SU-DHL-6 (cell line): ENCODE measurements at regions not wholly inside any gene's neighbourhood (a gene's known extent, or its start where the extent isn't known, plus 50 kb on each side); places are given as distances from the start of the nearest gene placed in this dataset.

Experiments used
- H2AFZ ChIP-seq: fragments of 200-600 bp; sonication (generic); 2 replicates; pipeline ENCODE4 v1.6.1; 2014; ENCODE audit warnings: low read depth, mild to moderate bottlenecking, moderate library complexity, mixed read lengths, antibody characterized with exemption, low read length; ENCODE audit not compliant: severe bottlenecking
- H3F3A ChIP-seq: fragments of 200-600 bp; shearing (Covaris generic); 2 replicates; pipeline ENCODE4 v1.6.0; 2016; ENCODE audit warnings: antibody characterized with exemption, mild to moderate bottlenecking; ENCODE audit not compliant: insufficient read depth
- H3K27ac ChIP-seq: fragments of 200-600 bp; sonication (generic); 2 replicates; pipeline ENCODE4 v1.5.1; 2016; ENCODE audit warnings: low read depth, mild to moderate bottlenecking, low read length, moderate library complexity, mixed read lengths
- H3K27me3 ChIP-seq: fragments of 200-600 bp; sonication (generic), shearing (Covaris generic); 2 replicates; pipeline ENCODE4 v1.6.0; 2014; ENCODE audit warnings: mild to moderate bottlenecking, low read length
- H3K36me3 ChIP-seq: fragments of 200-600 bp; sonication (generic); 2 replicates; pipeline ENCODE4 v1.6.1; 2014; ENCODE audit warnings: mild to moderate bottlenecking, low read length, mixed read lengths
- H3K4me2 ChIP-seq: fragments of 300-600, 200-600 bp; shearing (Covaris generic), sonication (generic); 2 replicates; pipeline ENCODE4 v1.6.0; 2014; ENCODE audit warnings: low read length, low read depth, mild to moderate bottlenecking; ENCODE audit not compliant: poor library complexity, severe bottlenecking
- H3K4me3 ChIP-seq: fragments of 200-600 bp; sonication (generic); 2 replicates; pipeline ENCODE4 v1.5.1; 2014; ENCODE audit warnings: antibody characterized with exemption, low read length, mild to moderate bottlenecking, mixed read lengths; ENCODE audit not compliant: insufficient read depth, poor library complexity, severe bottlenecking
- H3K79me2 ChIP-seq: fragments of 200-600 bp; sonication (generic); 2 replicates; pipeline ENCODE4 v1.6.1; 2014; ENCODE audit warnings: mild to moderate bottlenecking, low read length, moderate library complexity; ENCODE audit not compliant: insufficient read depth
- H3K9ac ChIP-seq: fragments of 200-600 bp; sonication (generic); 2 replicates; pipeline ENCODE4 v1.7.0; 2014; ENCODE audit warnings: mild to moderate bottlenecking, low read length
- H3K9me2 ChIP-seq: fragments of 200-600 bp; sonication (generic); replicated peaks from 2 replicates; pipeline ENCODE4 v1.6.1; 2014; ENCODE audit warnings: low read length; ENCODE audit not compliant: insufficient read depth
- H3K9me3 ChIP-seq: fragments of 200-600 bp; sonication (generic); 2 replicates; pipeline ENCODE4 v1.6.1; 2014; ENCODE audit warnings: low read length, mixed read lengths; ENCODE audit not compliant: insufficient read depth
- H4K20me1 ChIP-seq: fragments of 200-600 bp; sonication (generic); 2 replicates; pipeline ENCODE4 v1.6.1; 2014; ENCODE audit warnings: low read depth, mild to moderate bottlenecking, antibody characterized with exemption, low read length, moderate library complexity, mixed read lengths
- EZH2phosphoT487 ChIP-seq: fragments of 200-600 bp; sonication (generic), shearing (Covaris generic); conservative IDR thresholded peaks from 2 replicates; pipeline ENCODE4 v1.6.1; 2018; ENCODE audit warnings: mild to moderate bottlenecking, antibody characterized with exemption, low read length, moderate library complexity, mixed read lengths
- TF ChIP-seq, protein P1 (sequence below): fragments of 200-600 bp; sonication (generic); IDR thresholded peaks from one replicate; pipeline ENCODE4 v1.5.1; 2017; ENCODE audit warnings: antibody characterized with exemption, mild to moderate bottlenecking, low read length, moderate library complexity; ENCODE audit not compliant: insufficient read depth, poor library complexity, severe bottlenecking

DNA sequence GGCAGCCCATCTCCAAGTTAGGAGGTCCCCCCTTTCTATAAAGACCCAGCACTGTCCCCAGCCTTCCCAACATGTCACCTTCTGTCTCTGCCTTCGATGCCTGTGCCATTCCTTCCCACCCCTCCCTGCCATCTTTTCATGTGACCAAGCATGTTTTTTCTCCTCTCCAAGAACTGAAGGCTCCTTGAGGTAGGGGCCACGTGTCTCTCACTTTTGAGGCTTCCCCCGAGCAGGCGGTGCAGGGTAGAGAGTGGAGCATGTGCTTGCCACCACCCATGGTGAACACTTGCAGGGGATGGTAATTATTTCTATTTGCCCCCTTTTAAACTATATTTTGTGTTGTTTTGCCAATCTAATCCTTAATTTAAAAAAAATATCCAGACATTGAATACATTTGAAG, 168.4 kb downstream of the ACKR3 start:
- Histone ChIP-seq H3K4me2 (no peak overlapping the region), H3K9ac (no peak overlapping the region), H3K9me3 (no peaks in the 10 kb centered on the region), H2AFZ (no peak overlapping the region), H3K27ac (no peak overlapping the region), H3K27me3 (no peaks in the 10 kb centered on the region), H3K36me3 (no peaks in the 10 kb centered on the region), H3K9me2 (no peaks in the 10 kb centered on the region), H3K4me3 (no peak overlapping the region), H3F3A (no peaks in the 10 kb centered on the region), H3K79me2 (no peaks in the 10 kb centered on the region), H4K20me1 (no peaks in the 10 kb centered on the region)
- TF ChIP-seq, protein P1, sequence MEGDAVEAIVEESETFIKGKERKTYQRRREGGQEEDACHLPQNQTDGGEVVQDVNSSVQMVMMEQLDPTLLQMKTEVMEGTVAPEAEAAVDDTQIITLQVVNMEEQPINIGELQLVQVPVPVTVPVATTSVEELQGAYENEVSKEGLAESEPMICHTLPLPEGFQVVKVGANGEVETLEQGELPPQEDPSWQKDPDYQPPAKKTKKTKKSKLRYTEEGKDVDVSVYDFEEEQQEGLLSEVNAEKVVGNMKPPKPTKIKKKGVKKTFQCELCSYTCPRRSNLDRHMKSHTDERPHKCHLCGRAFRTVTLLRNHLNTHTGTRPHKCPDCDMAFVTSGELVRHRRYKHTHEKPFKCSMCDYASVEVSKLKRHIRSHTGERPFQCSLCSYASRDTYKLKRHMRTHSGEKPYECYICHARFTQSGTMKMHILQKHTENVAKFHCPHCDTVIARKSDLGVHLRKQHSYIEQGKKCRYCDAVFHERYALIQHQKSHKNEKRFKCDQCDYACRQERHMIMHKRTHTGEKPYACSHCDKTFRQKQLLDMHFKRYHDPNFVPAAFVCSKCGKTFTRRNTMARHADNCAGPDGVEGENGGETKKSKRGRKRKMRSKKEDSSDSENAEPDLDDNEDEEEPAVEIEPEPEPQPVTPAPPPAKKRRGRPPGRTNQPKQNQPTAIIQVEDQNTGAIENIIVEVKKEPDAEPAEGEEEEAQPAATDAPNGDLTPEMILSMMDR = no peak
- no peak for TF ChIP-seq EZH2phosphoT487

DNA sequence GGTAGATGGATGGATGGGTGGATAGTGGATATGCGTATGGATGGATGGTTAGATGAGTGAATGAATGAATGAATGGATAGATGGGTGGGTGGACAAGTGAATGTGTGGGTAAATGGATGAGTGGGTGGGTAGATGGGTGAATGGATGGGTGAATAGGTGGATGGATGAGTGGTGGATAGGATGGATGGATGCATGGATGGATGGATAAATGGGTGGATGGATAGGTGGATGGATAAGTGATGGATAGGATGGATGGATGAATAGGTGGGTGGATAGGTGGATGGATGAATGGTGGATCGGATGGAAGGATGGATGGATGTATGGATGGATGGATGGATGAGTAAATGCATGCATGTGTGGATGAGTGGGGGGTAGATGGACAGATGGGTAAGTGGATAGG, 169.3 kb downstream of the ACKR3 start:
- Histone ChIP-seq H2AFZ (no peak overlapping the region), H3K9ac (no peak overlapping the region), H3K27me3 (no peaks in the 10 kb centered on the region), H3K4me2 (no peak overlapping the region), H3F3A (no peaks in the 10 kb centered on the region), H3K27ac (no peak overlapping the region), H3K9me3 (no peaks in the 10 kb centered on the region), H3K79me2 (no peaks in the 10 kb centered on the region), H4K20me1 (no peaks in the 10 kb centered on the region), H3K4me3 (no peak overlapping the region), H3K9me2 (no peaks in the 10 kb centered on the region), H3K36me3 (no peaks in the 10 kb centered on the region)
- TF ChIP-seq, protein P1 = no peak
- TF ChIP-seq EZH2phosphoT487 = no peak

DNA sequence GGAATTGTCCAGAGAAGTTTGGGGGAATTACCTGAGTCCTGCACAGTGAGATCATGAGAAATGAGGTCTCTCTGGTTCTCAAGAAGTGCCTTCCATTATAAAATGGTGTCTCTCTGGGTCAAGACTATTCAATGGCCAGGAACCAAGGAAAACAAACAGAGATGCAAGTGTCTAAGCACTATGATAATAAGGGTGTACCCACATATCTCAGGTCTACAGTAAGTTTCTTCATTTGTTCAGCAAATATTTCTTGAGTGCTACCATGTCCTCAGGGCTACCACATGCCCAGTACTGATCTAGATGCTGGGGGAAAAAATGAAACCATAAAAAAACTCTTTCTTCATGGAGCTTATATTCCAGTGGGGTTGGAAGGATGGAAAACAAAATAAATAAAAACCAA, 170.0 kb downstream of the ACKR3 start:
- no peaks in the 10 kb centered on the region for H3F3A ChIP-seq
- no peaks in the 10 kb centered on the region for H3K9me2 ChIP-seq
- no peaks in the 10 kb centered on the region for H3K79me2 ChIP-seq
- H3K27ac ChIP-seq = no peak overlapping the region
- H3K4me2 ChIP-seq = no peak overlapping the region
- no peaks in the 10 kb centered on the region for H3K36me3 ChIP-seq
- H3K9ac ChIP-seq = no peak overlapping the region
- no peak for TF ChIP-seq EZH2phosphoT487
- TF ChIP-seq, protein P1 = no peak
- H3K4me3 ChIP-seq = no peak overlapping the region
- H2AFZ ChIP-seq = no peak overlapping the region
- no peaks in the 10 kb centered on the region for H3K27me3 ChIP-seq
- H4K20me1 ChIP-seq = no peaks in the 10 kb centered on the region
- H3K9me3 ChIP-seq = no peaks in the 10 kb centered on the region
